Astrocyte (in vitro differentiated cells and primary cell): ENCODE measurements at regions not wholly inside any gene's neighbourhood (a gene's known extent, or its start where the extent isn't known, plus 50 kb on each side); places are given as distances from the start of the nearest gene placed in this dataset.

ENCODE experiments used
- DNase-seq: peaks from one replicate; pipeline ENCODE4 v3.0.0-alpha.2; 2010; ENCODE audit warnings: low read depth
- FAIRE-seq: peaks from 2 replicates; lab custom pipeline; 2011; peaks lifted over from hg19 to GRCh38; lab: Jason Lieb, UNC
- H2AFZ ChIP-seq: 2 replicates; pipeline ENCODE4 v1.6.0; 2012; ENCODE audit warnings: low read depth, low read length, inconsistent platforms
- H3K27ac ChIP-seq: 2 replicates; pipeline ENCODE4 v1.5.1; 2011; ENCODE audit warnings: low read depth, low read length, inconsistent platforms
- H3K27me3 ChIP-seq: 2 replicates; pipeline ENCODE4 v1.6.0; 2011; ENCODE audit warnings: low read length, inconsistent platforms; ENCODE audit not compliant: insufficient read depth
- H3K36me3 ChIP-seq: 2 replicates; pipeline ENCODE4 v1.5.1; 2011; ENCODE audit warnings: low read length, inconsistent platforms; ENCODE audit not compliant: insufficient read depth
- H3K4me1 ChIP-seq: 2 replicates; pipeline ENCODE4 v1.5.1; 2011; ENCODE audit warnings: low read length, inconsistent platforms; ENCODE audit not compliant: insufficient read depth
- H3K4me2 ChIP-seq: 2 replicates; pipeline ENCODE4 v1.6.0; 2012; ENCODE audit warnings: low read length, inconsistent platforms
- H3K4me3 ChIP-seq: 2 replicates; pipeline ENCODE4 v1.5.1; 2011; ENCODE audit warnings: low read depth, mild to moderate bottlenecking, low read length, inconsistent platforms; ENCODE audit not compliant: insufficient read depth
- H3K79me2 ChIP-seq: 2 replicates; pipeline ENCODE4 v1.6.0; 2012; ENCODE audit warnings: mild to moderate bottlenecking, low read length, inconsistent platforms; ENCODE audit not compliant: insufficient read depth
- H3K9ac ChIP-seq: 2 replicates; pipeline ENCODE4 v1.6.0; 2012; ENCODE audit warnings: mild to moderate bottlenecking, low read length, inconsistent platforms
- H3K9me3 ChIP-seq: 2 replicates; pipeline ENCODE4 v1.5.1; 2012; ENCODE audit warnings: low read depth, mild to moderate bottlenecking, low read length, inconsistent platforms; ENCODE audit not compliant: insufficient read depth
- H4K20me1 ChIP-seq: 2 replicates; pipeline ENCODE4 v1.6.0; 2012; ENCODE audit warnings: low read length, inconsistent platforms; ENCODE audit not compliant: insufficient read depth
- H3K27ac Mint-ChIP-seq: one replicate; pipeline ENCODE4 v1.8.0; 2021; ENCODE audit warnings: mild to moderate bottlenecking, mixed read lengths; ENCODE audit not compliant: unreplicated experiment
- H3K27me3 Mint-ChIP-seq: one replicate; pipeline ENCODE4 v1.8.0; 2021; ENCODE audit warnings: low read depth, mixed read lengths; ENCODE audit not compliant: unreplicated experiment
- H3K36me3 Mint-ChIP-seq: one replicate; pipeline ENCODE4 v1.8.0; 2021; ENCODE audit warnings: low read depth, mixed read lengths; ENCODE audit not compliant: unreplicated experiment
- H3K4me1 Mint-ChIP-seq: one replicate; pipeline ENCODE4 v1.8.0; 2021; ENCODE audit warnings: low read depth, mixed read lengths; ENCODE audit not compliant: unreplicated experiment
- H3K4me3 Mint-ChIP-seq: one replicate; pipeline ENCODE4 v1.8.0; 2021; ENCODE audit warnings: mild to moderate bottlenecking, moderate library complexity, mixed read lengths; ENCODE audit not compliant: unreplicated experiment
- H3K9me3 Mint-ChIP-seq: one replicate; pipeline ENCODE4 v1.8.0; 2021; ENCODE audit warnings: mild to moderate bottlenecking, mixed read lengths; ENCODE audit not compliant: unreplicated experiment
- EZH2 ChIP-seq: IDR thresholded peaks from 2 replicates; pipeline ENCODE4 v1.6.1; 2012; ENCODE audit warnings: mild to moderate bottlenecking, low read length, inconsistent platforms; ENCODE audit not compliant: insufficient read depth
- TF ChIP-seq, protein P1 (sequence below): IDR thresholded peaks from 2 replicates; pipeline ENCODE4 v1.5.1; 2011; ENCODE audit warnings: low read depth, mild to moderate bottlenecking, inconsistent platforms, low read length, moderate library complexity; ENCODE audit not compliant: insufficient read depth

DNA sequence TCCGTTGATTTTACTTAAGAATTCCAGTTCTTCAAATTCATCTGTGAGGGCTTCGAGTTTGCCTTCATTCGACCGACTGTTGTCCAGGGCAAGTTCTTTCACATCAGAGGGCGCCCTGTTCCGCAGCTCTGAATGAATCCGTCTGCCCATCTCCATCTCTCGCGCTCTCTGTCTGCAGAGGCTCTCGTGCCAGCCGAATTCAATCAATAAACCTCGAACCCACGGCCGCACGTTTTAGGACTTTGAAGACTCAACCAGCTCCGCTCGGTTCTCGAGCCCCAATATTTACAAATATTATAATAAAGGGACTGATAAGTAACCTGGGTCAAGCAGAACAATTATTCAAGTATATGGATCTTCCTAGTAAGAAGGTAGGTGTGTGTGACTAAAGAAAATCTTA is 556.4 kb upstream of the SMIM31 start:
- Mint-ChIP-seq H3K4me1 (no peaks in the 10 kb centered on the region), H3K4me3 (no peak overlapping the region), H3K36me3 (no peaks in the 10 kb centered on the region), H3K27me3 (no peaks in the 10 kb centered on the region), H3K9me3 (no peaks in the 10 kb centered on the region), H3K27ac (no peak overlapping the region)
- Histone ChIP-seq H2AFZ (no peak overlapping the region), H3K4me2 (no peak overlapping the region), H3K9me3 (no peaks in the 10 kb centered on the region), H3K79me2 (no peaks in the 10 kb centered on the region), H3K9ac (no peak overlapping the region), H3K4me1 (no peaks in the 10 kb centered on the region), H3K27me3 (no peaks in the 10 kb centered on the region), H3K27ac (no peak overlapping the region), H3K36me3 (no peaks in the 10 kb centered on the region), H3K4me3 (no peak overlapping the region), H4K20me1 (no peaks in the 10 kb centered on the region)
- FAIRE-seq (no peak), DNase-seq (no peak)
- TF ChIP-seq, protein P1, sequence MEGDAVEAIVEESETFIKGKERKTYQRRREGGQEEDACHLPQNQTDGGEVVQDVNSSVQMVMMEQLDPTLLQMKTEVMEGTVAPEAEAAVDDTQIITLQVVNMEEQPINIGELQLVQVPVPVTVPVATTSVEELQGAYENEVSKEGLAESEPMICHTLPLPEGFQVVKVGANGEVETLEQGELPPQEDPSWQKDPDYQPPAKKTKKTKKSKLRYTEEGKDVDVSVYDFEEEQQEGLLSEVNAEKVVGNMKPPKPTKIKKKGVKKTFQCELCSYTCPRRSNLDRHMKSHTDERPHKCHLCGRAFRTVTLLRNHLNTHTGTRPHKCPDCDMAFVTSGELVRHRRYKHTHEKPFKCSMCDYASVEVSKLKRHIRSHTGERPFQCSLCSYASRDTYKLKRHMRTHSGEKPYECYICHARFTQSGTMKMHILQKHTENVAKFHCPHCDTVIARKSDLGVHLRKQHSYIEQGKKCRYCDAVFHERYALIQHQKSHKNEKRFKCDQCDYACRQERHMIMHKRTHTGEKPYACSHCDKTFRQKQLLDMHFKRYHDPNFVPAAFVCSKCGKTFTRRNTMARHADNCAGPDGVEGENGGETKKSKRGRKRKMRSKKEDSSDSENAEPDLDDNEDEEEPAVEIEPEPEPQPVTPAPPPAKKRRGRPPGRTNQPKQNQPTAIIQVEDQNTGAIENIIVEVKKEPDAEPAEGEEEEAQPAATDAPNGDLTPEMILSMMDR: no peak
- TF ChIP-seq EZH2: no peak

DNA sequence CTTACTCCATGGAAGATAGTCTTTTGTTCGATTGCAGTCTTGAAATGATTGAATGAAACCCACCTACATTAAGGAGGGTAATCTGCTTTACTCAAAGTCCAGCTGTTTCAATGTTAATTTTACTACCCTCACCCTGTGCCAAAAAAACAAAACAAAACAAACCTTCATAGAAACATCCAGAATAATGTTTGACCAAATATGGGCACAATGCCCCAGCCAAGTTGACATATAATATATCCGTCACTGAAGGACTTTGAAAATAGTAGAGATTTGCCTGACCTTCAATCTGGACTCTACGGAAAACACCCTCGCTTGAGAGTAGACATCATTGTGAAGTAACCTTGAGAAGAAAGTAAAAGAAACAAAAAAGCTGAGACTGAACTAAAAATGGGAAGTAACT is 550.5 kb upstream of the SMIM31 start:
- H3K4me1 Mint-ChIP-seq: peaks cover 15% of the 10 kb centered on the region
- H3K4me2 ChIP-seq: no peak overlapping the region
- peak overlapping the region; percentile 1 for H2AFZ ChIP-seq
- FAIRE-seq: no peak
- TF ChIP-seq EZH2: no peak
- TF ChIP-seq, protein P1: no peak
- peaks cover 3% of the 10 kb centered on the region for H3K36me3 Mint-ChIP-seq
- peaks cover 14% of the 10 kb centered on the region for H3K4me1 ChIP-seq
- no peaks in the 10 kb centered on the region for H3K9me3 ChIP-seq
- no peak for DNase-seq
- H3K27ac Mint-ChIP-seq: peak overlapping the region; percentile 88
- peaks cover 2% of the 10 kb centered on the region for H3K9me3 Mint-ChIP-seq
- no peaks in the 10 kb centered on the region for H3K36me3 ChIP-seq
- H3K4me3 Mint-ChIP-seq: no peak overlapping the region
- no peaks in the 10 kb centered on the region for H3K27me3 Mint-ChIP-seq
- H3K27ac ChIP-seq: peak overlapping the region; percentile 71
- H3K9ac ChIP-seq: no peak overlapping the region
- no peaks in the 10 kb centered on the region for H3K79me2 ChIP-seq
- no peak overlapping the region for H3K4me3 ChIP-seq
- H4K20me1 ChIP-seq: no peaks in the 10 kb centered on the region
- H3K27me3 ChIP-seq: no peaks in the 10 kb centered on the region

DNA sequence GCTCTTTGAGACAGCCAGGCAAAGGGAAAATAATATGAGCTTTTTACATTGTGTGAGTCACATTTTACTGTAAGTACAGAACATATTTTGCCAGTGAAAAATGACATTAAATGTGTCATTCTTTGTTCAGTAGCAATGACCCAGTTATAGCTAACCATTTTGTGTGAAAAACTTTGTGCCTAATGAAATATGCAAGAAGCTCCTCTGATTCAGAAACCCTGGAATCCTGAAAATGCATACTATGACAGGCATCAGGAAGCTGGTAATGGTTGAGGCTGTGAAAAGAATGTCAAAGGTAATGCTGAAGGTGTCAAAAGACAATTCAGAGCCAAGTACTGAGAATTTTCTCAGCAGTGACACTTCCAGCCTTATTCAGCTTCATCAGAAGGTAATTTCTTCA is 549.5 kb upstream of the SMIM31 start:
- no peak for FAIRE-seq
- Mint-ChIP-seq H3K9me3 (peaks cover 2% of the 10 kb centered on the region), H3K4me1 (peaks cover 15% of the 10 kb centered on the region), H3K27me3 (no peaks in the 10 kb centered on the region), H3K27ac (peak overlapping the region; percentile 92), H3K36me3 (peaks cover 3% of the 10 kb centered on the region), H3K4me3 (no peak overlapping the region)
- H3K79me2 ChIP-seq: no peaks in the 10 kb centered on the region
- H3K9me3 ChIP-seq: no peaks in the 10 kb centered on the region
- H3K9ac ChIP-seq: peak overlapping the region; percentile 42
- H3K27me3 ChIP-seq: no peaks in the 10 kb centered on the region
- DNase-seq: peak; percentile 96
- H4K20me1 ChIP-seq: no peaks in the 10 kb centered on the region
- H3K27ac ChIP-seq: peak overlapping the region; percentile 71
- H3K4me2 ChIP-seq: peak overlapping the region; percentile 39
- no peak overlapping the region for H3K4me3 ChIP-seq
- H2AFZ ChIP-seq: no peak overlapping the region
- TF ChIP-seq EZH2: no peak
- TF ChIP-seq, protein P1: no peak
- H3K36me3 ChIP-seq: no peaks in the 10 kb centered on the region
- H3K4me1 ChIP-seq: peaks cover 14% of the 10 kb centered on the region
